Heart left ventricle (tissue), 13 donors: ENCODE measurements at regions not wholly inside any gene's neighbourhood (a gene's known extent, or its start where the extent isn't known, plus 50 kb on each side); places are given as distances from the start of the nearest gene placed in this dataset.

Experiments used
- POLR2A ChIP-seq, 2 donors: fragments of 450-650 bp; IDR thresholded peaks; one replicate each; pipeline ENCODE4 v1.6.1; 2017; ENCODE audit warnings: antibody characterized with exemption in 2 of 2, mild to moderate bottlenecking in 2 of 2, moderate library complexity in 2 of 2
- TF ChIP-seq, protein P1 (sequence below), 12 donors: fragments of 200-600 bp; sonication (generic) in 4 of 12; IDR thresholded peaks; one replicate each; pipeline versions ENCODE4 v1.5.0 to v1.8.0; 2018 to 2022; ENCODE audit warnings: antibody characterized with exemption in 12 of 12, mild to moderate bottlenecking in 5 of 12
- donor health status: ischemic (EF 13 %, LVEDD 7.1; RV severe dilation, severe dysfunction).
- donor health status: DM: no; HTN: yes; CAD: no.
- donor health status: DM: no; HTN: no; CAD: no.
- donor health status: ischemic (EF 25% LVEDD 6.9; RV normal size, moderate dysfunction).
- donor health status: ischemic (EF 25% LVEDD 5.7; RV mildly dilated, moderate dysfunction).
- donor health status: ischemic (EF 35%, LVEDD 5.7; RV mildly dilated, moderate dysfunction).
- donor health status: nonischemic (EF 11% LVEDD 7.7; RV severe dilation, severe dysfunction).
- donor health status: DM: yes; HTN: yes; CAD: no.
- donor health status: PGD.
- donor health status: ischemic (EF 29% LVEDD 5.4; RV normal size, mild dysfunction).
- donor health status: nonischemic (EF 23%, LVEDD 6.1; RV moderate dilation, normal function).

DNA sequence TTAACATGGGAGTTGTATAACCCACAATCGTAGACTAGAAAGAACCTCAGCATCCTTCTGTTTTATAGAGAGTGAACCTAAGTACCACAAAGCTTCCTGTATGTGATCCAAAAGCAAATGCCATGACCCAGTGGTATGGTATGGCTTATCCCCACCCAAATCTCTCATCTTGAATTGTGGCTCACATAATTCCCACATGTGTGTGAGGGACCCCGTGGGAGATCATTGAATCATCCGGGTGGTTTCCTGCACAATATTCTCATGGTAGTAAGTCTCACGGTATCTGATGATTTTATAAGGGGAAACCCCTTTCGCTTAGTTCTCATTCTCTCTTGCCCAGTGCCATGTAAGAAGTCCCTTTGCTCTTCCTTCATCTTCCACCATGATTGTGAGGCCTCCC lies 587.9 kb downstream of the LMO7 start:
- TF ChIP-seq POLR2A (IDR thresholded peaks at IDR 0.05), result no peak
- TF ChIP-seq, protein P1, sequence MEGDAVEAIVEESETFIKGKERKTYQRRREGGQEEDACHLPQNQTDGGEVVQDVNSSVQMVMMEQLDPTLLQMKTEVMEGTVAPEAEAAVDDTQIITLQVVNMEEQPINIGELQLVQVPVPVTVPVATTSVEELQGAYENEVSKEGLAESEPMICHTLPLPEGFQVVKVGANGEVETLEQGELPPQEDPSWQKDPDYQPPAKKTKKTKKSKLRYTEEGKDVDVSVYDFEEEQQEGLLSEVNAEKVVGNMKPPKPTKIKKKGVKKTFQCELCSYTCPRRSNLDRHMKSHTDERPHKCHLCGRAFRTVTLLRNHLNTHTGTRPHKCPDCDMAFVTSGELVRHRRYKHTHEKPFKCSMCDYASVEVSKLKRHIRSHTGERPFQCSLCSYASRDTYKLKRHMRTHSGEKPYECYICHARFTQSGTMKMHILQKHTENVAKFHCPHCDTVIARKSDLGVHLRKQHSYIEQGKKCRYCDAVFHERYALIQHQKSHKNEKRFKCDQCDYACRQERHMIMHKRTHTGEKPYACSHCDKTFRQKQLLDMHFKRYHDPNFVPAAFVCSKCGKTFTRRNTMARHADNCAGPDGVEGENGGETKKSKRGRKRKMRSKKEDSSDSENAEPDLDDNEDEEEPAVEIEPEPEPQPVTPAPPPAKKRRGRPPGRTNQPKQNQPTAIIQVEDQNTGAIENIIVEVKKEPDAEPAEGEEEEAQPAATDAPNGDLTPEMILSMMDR (IDR thresholded peaks at IDR 0.05), result no peak
